GM19467 (cell line): ENCODE measurements at regions not wholly inside any gene's neighbourhood (a gene's known extent, or its start where the extent isn't known, plus 50 kb on each side); places are given as distances from the start of the nearest gene placed in this dataset.

ENCODE experiments used
- ATAC-seq: cut with Tn5 transposase; IDR thresholded peaks from one replicate; pipeline ENCODE4 v1.9.1; 2021; ENCODE audit warnings: mild to moderate bottlenecking, moderate library complexity; ENCODE audit not compliant: unreplicated experiment

GRCh38 chr16:48904333-48904732 lies 294.4 kb upstream of the N4BP1 start:
- ATAC-seq, result no peak

GRCh38 chr16:48903039-48903438 lies 293.1 kb upstream of the N4BP1 start:
- ATAC-seq, result no peak

DNA sequence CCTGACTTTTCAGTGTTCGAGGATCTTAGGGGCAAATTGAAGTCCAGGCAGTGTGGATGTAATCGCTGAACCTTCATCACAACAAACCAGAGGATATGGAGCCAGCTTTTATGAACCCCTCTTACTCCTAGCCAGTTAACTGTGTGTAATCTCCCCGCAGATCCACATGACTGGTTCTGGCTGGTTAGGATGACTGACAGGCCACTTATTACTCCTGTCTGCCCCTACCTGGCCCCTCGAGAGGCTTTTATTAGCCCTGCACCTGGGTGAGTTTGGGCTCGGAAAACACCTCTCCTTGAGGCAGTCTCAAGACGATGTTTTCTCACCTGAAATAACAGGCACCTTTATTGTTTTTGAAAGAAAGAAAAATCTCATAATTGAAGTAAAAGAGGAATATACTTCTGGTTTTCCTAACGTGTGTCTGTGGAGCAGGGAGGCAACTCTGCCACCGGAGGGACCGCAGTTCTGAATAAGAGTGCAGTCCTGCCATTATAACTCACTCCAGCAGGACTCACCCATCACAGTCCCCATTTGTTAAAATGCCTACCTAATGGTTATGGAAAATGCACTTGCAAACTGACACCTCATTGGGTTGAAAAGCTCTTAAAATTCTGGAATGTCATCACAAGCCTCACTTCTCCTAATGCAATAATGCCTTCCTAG lies 291.9 kb upstream of the N4BP1 start:
- ATAC-seq, result no peak

DNA sequence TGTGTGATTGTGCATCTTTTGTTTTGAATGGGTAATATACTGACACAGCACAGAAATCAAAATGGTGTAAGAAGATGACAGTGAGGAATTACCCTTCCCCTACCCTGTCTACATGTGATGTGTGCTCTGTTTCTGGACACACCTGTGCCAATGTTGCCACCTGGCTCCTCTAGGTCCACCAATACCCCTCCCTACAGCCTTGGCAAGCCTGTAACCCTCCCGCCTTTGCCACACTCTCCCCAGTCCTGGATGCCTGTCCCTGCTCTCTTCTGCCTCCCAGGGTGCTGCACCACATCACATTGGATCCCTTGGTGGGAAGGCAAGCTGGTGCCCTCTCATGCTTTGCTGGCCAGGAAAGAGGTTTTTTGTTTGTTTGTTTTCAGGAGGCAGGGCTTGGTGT lies 289.5 kb upstream of the N4BP1 start:
- ATAC-seq, result no peak

DNA sequence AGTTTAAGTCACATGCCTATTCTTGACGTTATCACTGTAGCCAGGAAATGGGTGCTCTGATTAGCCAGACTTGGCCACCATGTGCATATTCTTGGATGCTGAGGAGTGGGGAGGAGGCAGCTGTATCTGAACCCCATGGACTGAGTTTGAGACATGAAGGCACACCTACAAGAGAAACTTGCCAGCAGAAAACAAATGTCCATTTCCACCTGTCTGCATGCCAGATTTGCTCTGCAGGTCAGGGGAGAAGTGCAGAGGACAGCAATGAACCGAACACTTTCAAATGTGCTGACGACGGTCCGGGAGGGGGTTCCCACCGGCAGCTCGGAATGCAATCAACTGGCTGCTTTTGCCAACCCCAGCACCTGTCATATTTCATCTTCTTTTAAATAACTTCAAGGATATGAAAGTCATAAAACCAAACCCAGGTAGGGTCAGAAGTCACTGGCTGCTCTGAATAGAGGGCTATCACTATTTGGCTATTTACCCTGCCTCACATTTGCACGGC lies 287.8 kb upstream of the N4BP1 start:
- ATAC-seq, result no peak

GRCh38 chr16:48895142-48895541 lies 285.2 kb upstream of the N4BP1 start:
- ATAC-seq, result no peak

- ATAC-seq, result no peak
Measured at GRCh38 chr16:48892893-48893292, 282.9 kb upstream of the N4BP1 start.

DNA sequence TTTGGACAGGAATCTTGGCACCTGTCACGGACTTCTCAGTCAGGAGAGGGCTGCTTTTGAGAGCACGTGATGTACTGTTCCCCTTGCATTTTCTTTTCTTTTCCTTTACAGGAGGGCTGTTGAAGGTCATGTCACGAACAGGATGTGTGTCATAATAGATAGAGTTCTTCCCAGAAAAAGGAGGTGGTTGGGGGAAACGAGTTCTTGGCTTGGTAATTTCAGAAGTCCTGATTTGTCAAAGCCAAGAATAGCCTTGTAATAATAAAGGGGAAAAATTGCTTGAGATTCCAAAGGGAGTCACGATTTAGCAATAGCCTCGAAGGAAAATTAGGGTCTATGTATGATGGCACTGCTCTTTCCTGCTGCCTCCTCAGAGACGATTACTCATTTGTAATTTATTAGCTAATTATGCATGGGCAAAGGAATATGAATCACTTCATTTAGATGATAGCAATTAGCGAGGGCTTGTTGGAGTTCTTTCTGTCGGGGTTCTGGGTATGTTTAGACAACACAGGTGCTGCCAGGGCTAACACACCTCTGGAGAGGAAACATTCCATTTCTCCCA lies 277.7 kb upstream of the N4BP1 start:
- no peak for ATAC-seq

- ATAC-seq, result no peak
Measured at GRCh38 chr16:48885471-48885870, 275.5 kb upstream of the N4BP1 start.

GRCh38 chr16:48881272-48881671 lies 271.3 kb upstream of the N4BP1 start:
- ATAC-seq, result no peak

- no peak for ATAC-seq
Measured at GRCh38 chr16:48879223-48880122, 269.5 kb upstream of the N4BP1 start.

DNA sequence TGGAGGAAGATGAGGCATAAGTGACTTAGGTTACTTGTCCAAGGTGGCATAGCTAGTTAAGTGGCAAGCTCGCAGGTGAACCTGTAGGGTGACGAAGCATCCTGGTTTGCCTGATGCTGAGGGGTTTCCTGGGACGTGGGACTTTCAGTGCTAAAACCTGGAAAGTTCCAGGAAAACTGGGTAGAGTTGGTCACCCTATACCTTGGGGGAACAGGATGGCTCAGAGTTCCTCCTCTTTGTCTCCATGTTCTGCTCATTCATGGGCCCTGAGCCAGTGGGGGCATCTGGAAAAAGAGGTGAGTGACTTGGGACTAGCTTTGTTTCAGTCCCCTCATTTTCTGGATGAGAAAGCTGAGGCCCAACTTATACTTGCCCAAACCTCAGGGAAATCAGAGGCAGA lies 268.0 kb upstream of the N4BP1 start:
- no peak for ATAC-seq

- no peak for ATAC-seq
Measured at GRCh38 chr16:48870141-48870540, 260.2 kb upstream of the N4BP1 start.

DNA sequence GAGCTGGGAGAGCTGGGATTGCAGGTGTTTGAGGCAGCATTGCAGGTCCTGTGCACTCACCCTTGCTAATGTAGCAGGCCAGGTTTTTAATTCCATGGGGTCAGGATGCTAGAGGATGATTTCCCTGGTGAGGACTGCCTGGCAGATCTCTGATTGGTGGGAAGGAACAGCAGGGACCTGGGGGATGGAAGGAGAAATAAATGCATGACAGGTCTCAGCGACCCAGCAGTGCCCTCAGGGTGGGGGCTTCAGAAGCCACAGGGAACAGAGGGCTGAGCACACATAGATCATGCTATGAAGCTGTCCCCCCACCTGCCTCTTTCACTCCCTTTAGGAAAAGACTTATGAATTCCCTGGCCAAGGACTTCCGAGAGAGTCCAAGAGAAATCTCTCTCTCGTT lies 255.5 kb upstream of the N4BP1 start:
- ATAC-seq, result no peak

GRCh38 chr16:48864055-48864454 lies 254.1 kb upstream of the N4BP1 start:
- ATAC-seq, result no peak

- ATAC-seq, result no peak
Measured at GRCh38 chr16:48862087-48862532, 252.1 kb upstream of the N4BP1 start.

DNA sequence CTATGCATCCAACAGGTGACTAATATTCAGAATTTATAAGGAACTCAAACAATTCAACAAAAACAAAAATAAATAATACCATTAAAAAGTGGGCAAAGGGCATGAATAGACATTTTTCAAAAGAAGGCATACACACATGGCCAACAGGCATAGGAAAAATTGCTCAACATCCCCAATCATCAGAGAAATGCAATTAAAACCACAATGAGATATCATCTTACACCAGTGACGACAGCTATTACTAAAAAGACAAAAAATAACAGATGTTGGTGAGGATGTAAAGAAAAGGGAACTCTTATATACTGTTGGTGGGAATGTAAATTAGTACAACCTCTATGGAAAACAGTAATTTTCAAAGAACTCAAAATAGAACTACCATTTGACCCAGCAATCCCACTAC lies 250.4 kb upstream of the N4BP1 start:
- no peak for ATAC-seq

DNA sequence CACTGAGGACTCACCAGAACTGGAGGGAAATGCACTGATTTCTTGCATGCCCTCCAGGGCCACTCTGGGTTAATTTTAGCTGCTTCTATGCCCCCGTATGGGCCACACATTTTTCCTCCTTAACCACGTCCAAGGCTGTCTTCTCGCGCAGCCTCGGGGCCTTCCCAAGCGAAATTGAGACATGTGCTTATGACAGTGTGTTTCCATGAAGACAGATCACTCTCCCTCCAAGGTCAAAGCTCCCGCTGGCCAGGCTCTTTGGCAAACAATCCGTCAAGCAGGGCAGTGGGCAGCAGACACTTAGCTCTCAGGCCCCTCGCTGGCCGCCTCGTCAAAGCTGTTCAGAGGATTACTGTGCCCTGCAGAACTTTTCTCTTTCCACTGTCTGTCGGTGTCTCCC lies 243.0 kb upstream of the N4BP1 start:
- no peak for ATAC-seq

- no peak for ATAC-seq
Measured at GRCh38 chr16:48852458-48852857, 242.5 kb upstream of the N4BP1 start.

GRCh38 chr16:48850097-48850770 lies 240.3 kb upstream of the N4BP1 start:
- ATAC-seq, result no peak

DNA sequence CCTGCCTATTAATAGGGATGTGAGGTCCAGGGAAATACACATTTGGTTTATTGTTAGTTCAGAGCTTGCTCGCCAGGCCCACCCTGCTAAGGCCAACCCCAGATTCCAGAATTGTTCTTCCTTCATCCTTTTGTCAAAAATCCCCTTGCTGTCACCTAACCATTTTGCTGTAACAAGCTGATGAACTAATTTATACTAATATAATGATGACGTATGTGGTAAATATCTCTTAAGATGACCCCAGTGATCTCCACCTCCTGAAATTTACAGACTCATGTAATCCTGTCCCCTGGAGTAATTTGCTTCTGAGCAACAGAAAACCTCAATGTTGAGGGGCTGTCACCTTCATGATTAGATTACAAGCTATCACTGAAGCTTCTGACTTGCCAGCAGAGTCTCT lies 236.3 kb upstream of the N4BP1 start:
- ATAC-seq, result no peak
